HepG2 (cell line): ENCODE measurements at regions not wholly inside any gene's neighbourhood (a gene's known extent, or its start where the extent isn't known, plus 50 kb on each side); places are given as distances from the start of the nearest gene placed in this dataset.

Experiments used
- ATAC-seq: fragments of 200-7000 bp; cut with Tn5 transposase; 3 replicates; pipeline ENCODE4 v1.9.1; 2020; ENCODE audit warnings: mild to moderate bottlenecking, moderate library complexity
- BruUV-seq: library from RNA; stranded (reverse); fragments of 400-500 nt; replicated peaks from 2 replicates; lab custom pipeline; 2021; lab: Mats Ljungman, UMichigan
- CTCF ChIA-PET: fragments of 300-600 bp; formaldehyde crosslinking; extraction: SDS; loops from one replicate; lab custom pipeline; 2021; ENCODE audit warnings: low total read pairs, inconsistent platforms, low intra/inter-chr PET ratio; lab: Yijun Ruan, JAX
- POLR2A ChIA-PET: fragments of 350-600 bp; sonication (Branson Sonifier 250); formaldehyde crosslinking; loops from one replicate; lab custom pipeline; 2020; ENCODE audit warnings: antibody characterized with exemption, inconsistent platforms; lab: Yijun Ruan, JAX
- DNase-seq: peaks from one replicate; pipeline ENCODE4 v3.0.0-alpha.2; 2015; ENCODE audit warnings: low spot score
- FAIRE-seq: peaks from 3 replicates; lab custom pipeline; 2011; peaks lifted over from hg19 to GRCh38; lab: Jason Lieb, UNC
- H2AFZ ChIP-seq: one replicate; pipeline ENCODE4 v1.6.1; 2011; ENCODE audit warnings: low read length, inconsistent platforms
- H3K27ac ChIP-seq: fragments of 300-600 bp; 3 replicates; pipeline ENCODE4 v1.8.0; 2011; ENCODE audit warnings: mixed run types, mild to moderate bottlenecking, mixed read lengths, low read length, inconsistent platforms; ENCODE audit not compliant: insufficient read depth; ENCODE audit errors: extremely low read length
- H3K27me3 ChIP-seq, 2 experiments: fragments of 200-600 bp in 1 of 2; 2 replicates in 1 of 2; 3 replicates in 1 of 2; pipeline versions ENCODE4 v1.6.0 to v1.8.0; 2011; ENCODE audit warnings: low read length in 2 of 2, mild to moderate bottlenecking in 2 of 2, moderate library complexity in 2 of 2, inconsistent platforms in 1 of 2; ENCODE audit not compliant: insufficient read depth in 2 of 2, control insufficient read depth in 1 of 2
- H3K36me3 ChIP-seq, 2 experiments: fragments of 200-600 bp in 1 of 2; replicated peaks in 1 of 2; 2 replicates in 1 of 2; 3 replicates in 1 of 2; pipeline versions ENCODE4 v1.5.1 to v1.8.0; 2011; ENCODE audit warnings: low read length in 2 of 2, inconsistent platforms in 1 of 2; ENCODE audit not compliant: insufficient read depth in 2 of 2, control insufficient read depth in 1 of 2
- H3K4me1 ChIP-seq: 2 replicates; pipeline ENCODE4 v1.5.1; 2012; ENCODE audit warnings: low read length, inconsistent platforms; ENCODE audit not compliant: insufficient read depth
- H3K4me2 ChIP-seq: 2 replicates; pipeline ENCODE4 v1.6.0; 2011; ENCODE audit warnings: low read depth, low read length, inconsistent platforms
- H3K4me3 ChIP-seq, 3 experiments: fragments of 200-600 bp in 1 of 3; sonication (generic), shearing (Covaris generic) in 1 of 3; replicated peaks in 1 of 3; 2 replicates each; pipeline ENCODE4 v1.5.1; 2011 to 2016; ENCODE audit warnings: low read length in 3 of 3, inconsistent platforms in 2 of 3, low read depth in 2 of 3, mild to moderate bottlenecking in 2 of 3, control low read depth in 1 of 3, mixed read lengths in 1 of 3; ENCODE audit not compliant: insufficient read depth in 1 of 3
- H3K79me2 ChIP-seq: one replicate; pipeline ENCODE4 v1.6.1; 2011; ENCODE audit warnings: low read length, inconsistent platforms; ENCODE audit not compliant: insufficient read depth
- H3K9ac ChIP-seq: 2 replicates; pipeline ENCODE4 v1.6.0; 2011; ENCODE audit warnings: mild to moderate bottlenecking, low read depth, low read length, inconsistent platforms; ENCODE audit not compliant: insufficient read depth
- H3K9me3 ChIP-seq: 2 replicates; pipeline ENCODE4 v1.5.1; 2012; ENCODE audit warnings: mild to moderate bottlenecking, low read length
- H4K20me1 ChIP-seq: 2 replicates; pipeline ENCODE4 v1.6.0; 2011; ENCODE audit warnings: inconsistent platforms, mild to moderate bottlenecking, low read length, moderate library complexity; ENCODE audit not compliant: insufficient read depth
- HOXD1 ChIP-seq: sonication (generic); formaldehyde crosslinking; IDR thresholded peaks from 2 replicates; pipeline ENCODE4 v1.5.0; 2020; ENCODE audit warnings: missing genetic modification reagents
- JDP2 ChIP-seq: sonication (generic); formaldehyde crosslinking; IDR thresholded peaks from 2 replicates; pipeline ENCODE4 v1.8.1; 2022; ENCODE audit warnings: missing genetic modification reagents, borderline replicate concordance
- KLF12 ChIP-seq: sonication (generic); formaldehyde crosslinking; IDR thresholded peaks from 2 replicates; pipeline ENCODE4 v1.4.0; 2020; ENCODE audit warnings: missing genetic modification reagents, borderline replicate concordance
- KLF13 ChIP-seq: sonication (generic); formaldehyde crosslinking; IDR thresholded peaks from 2 replicates; pipeline ENCODE4 v1.4.0; 2020; ENCODE audit warnings: mild to moderate bottlenecking, missing genetic modification reagents
- SMARCC2 ChIP-seq: fragments of 450-650 bp; IDR thresholded peaks from 2 replicates; pipeline ENCODE4 v1.6.1; 2017; ENCODE audit warnings: antibody characterized with exemption, mild to moderate bottlenecking
- TFAP4 ChIP-seq: sonication (generic); IDR thresholded peaks from 2 replicates; pipeline ENCODE4 v1.6.1; 2016; ENCODE audit warnings: low read depth, borderline replicate concordance
- TMF1 ChIP-seq: sonication (generic); formaldehyde crosslinking; IDR thresholded peaks from 2 replicates; pipeline ENCODE4 v1.8.1; 2022; ENCODE audit warnings: low read depth, missing genetic modification reagents
- ZNF256 ChIP-seq: sonication (generic); formaldehyde crosslinking; conservative IDR thresholded peaks from 2 replicates; pipeline ENCODE4 v1.4.0; 2020; ENCODE audit warnings: missing genetic modification reagents
- ZNF335 ChIP-seq: sonication (generic); formaldehyde crosslinking; IDR thresholded peaks from 2 replicates; pipeline ENCODE4 v1.4.0; 2020; ENCODE audit warnings: missing genetic modification reagents
- ZNF543 ChIP-seq: sonication (generic); formaldehyde crosslinking; IDR thresholded peaks from 2 replicates; pipeline ENCODE4 v1.4.0; 2020; ENCODE audit warnings: mild to moderate bottlenecking, missing genetic modification reagents
- ZNF687 ChIP-seq: sonication (generic); formaldehyde crosslinking; IDR thresholded peaks from 2 replicates; pipeline ENCODE4 v1.5.1; 2020; ENCODE audit warnings: mild to moderate bottlenecking, missing genetic modification reagents, moderate library complexity
- ZSCAN12 ChIP-seq: sonication (generic); formaldehyde crosslinking; IDR thresholded peaks from 2 replicates; pipeline ENCODE4 v1.9.0; 2021; ENCODE audit warnings: mild to moderate bottlenecking, missing genetic modification reagents
- WGBS: methylation state at CpG from one replicate; pipeline ENCODE4 v1.1.6; 2017; ENCODE audit warnings: low lambda C conversion rate; 5-methylcytosine and 5-hydroxymethylcytosine counted together
- in situ Hi-C: cut with HindIII; loops from 2 replicates; pipeline ENCODE4 v1.10.0; 2017; ENCODE audit warnings: low pct_unique_long_range_greater_than_20kb; ENCODE audit not compliant: extremely low pct_ligation_motif_present
- intact Hi-C: fragments of 100-400 bp; cut with micrococcal nuclease; formaldehyde crosslinking; loops from one replicate; pipeline ENCODE4 v1.10.0; 2022; ENCODE audit not compliant: unreplicated experiment

GRCh38 chrX:1034717-1035116, 177.7 kb downstream of the CRLF2 start:
- no peaks in the 10 kb centered on the region for H4K20me1 ChIP-seq
- CTCF ChIA-PET = no interaction called here
- no peak overlapping the region for H3K4me3 ChIP-seq
- in situ Hi-C loops = no loop called here
- TF ChIP-seq ZNF543 (CRISPR knock-in tag) (no peak), ZNF687 (CRISPR knock-in tag) (no peak), KLF13 (CRISPR knock-in tag) (no peak), JDP2 (CRISPR knock-in tag) (no peak), ZNF335 (no peak), SMARCC2 (no peak), TFAP4 (no peak), KLF12 (no peak), HOXD1 (CRISPR knock-in tag) (no peak), TMF1 (CRISPR knock-in tag) (no peak), ZSCAN12 (CRISPR knock-in tag) (no peak), ZNF256 (no peak)
- TF ChIP-seq, all 625 proteins: peak for 0
- Histone ChIP-seq H3K4me2 (no peak overlapping the region), H3K36me3 (no peaks in the 10 kb centered on the region), H3K9ac (no peak overlapping the region), H3K79me2 (no peaks in the 10 kb centered on the region), H3K4me1 (no peaks in the 10 kb centered on the region), H3K27ac (no peak overlapping the region), H2AFZ (no peak overlapping the region), H3K9me3 (no peaks in the 10 kb centered on the region), H3K27me3 (no peaks in the 10 kb centered on the region)
- no peak for DNase-seq
- BruUV-seq = no TSS peak
- FAIRE-seq = no peak
- no peak for ATAC-seq
- WGBS = 63% methylated on average over 17 of the region's 17 CpGs
- POLR2A ChIA-PET = no interaction called here
- intact Hi-C loops = no loop called here
